A549 (cell line): ENCODE measurements at regions not wholly inside any gene's neighbourhood (a gene's known extent, or its start where the extent isn't known, plus 50 kb on each side); places are given as distances from the start of the nearest gene placed in this dataset.

Experiments
- CHD2 ChIP-seq: fragments of 150-350 bp; IDR thresholded peaks from 2 replicates; pipeline ENCODE4 v1.6.1; 2014; ENCODE audit warnings: low read length; ENCODE audit not compliant: partially characterized antibody
- CTCF ChIP-seq: fragments of >200 bp; sonication (Bioruptor Twin); formaldehyde crosslinking; IDR thresholded peaks from 3 replicates; pipeline ENCODE4 v1.5.1; 2016
- EP300 ChIP-seq, 2 experiments: fragments of >200 bp; sonication (Bioruptor Twin); formaldehyde crosslinking; IDR thresholded peaks; 2 replicates in 1 of 2; 3 replicates in 1 of 2; pipeline ENCODE4 v1.6.1; 2016 to 2017
- HOXB13 ChIP-seq: fragments of 250-450 bp; sonication (Bioruptor Pico); IDR thresholded peaks from 2 replicates; pipeline ENCODE4 v1.5.0; 2020; ENCODE audit warnings: low read depth, mild to moderate bottlenecking, moderate library complexity
- MAX ChIP-seq: IDR thresholded peaks from 2 replicates; pipeline ENCODE4 v1.6.1; 2012
- NPAS2 ChIP-seq: fragments of 250-450 bp; sonication (Bioruptor Pico); IDR thresholded peaks from 2 replicates; pipeline ENCODE4 v1.8.0; 2022; ENCODE audit warnings: mild to moderate bottlenecking, moderate library complexity, borderline replicate concordance
- POLR2A ChIP-seq: IDR thresholded peaks from 2 replicates; pipeline ENCODE4 v1.6.1; 2012; ENCODE audit warnings: mild to moderate bottlenecking, low read length
- RAD21 ChIP-seq, 2 experiments: fragments of >200 bp in 1 of 2; sonication (Bioruptor Twin) in 1 of 2; formaldehyde crosslinking in 1 of 2; IDR thresholded peaks in 1 of 2; conservative IDR thresholded peaks in 1 of 2; 2 replicates in 1 of 2; 3 replicates in 1 of 2; pipeline ENCODE4 v1.6.1; 2012 to 2018; ENCODE audit warnings: inconsistent platforms in 1 of 2
- REST ChIP-seq: fragments of 200-600 bp; sonication (generic); IDR thresholded peaks from 2 replicates; pipeline ENCODE4 v1.6.1; 2016; ENCODE audit warnings: antibody characterized with exemption, mild to moderate bottlenecking, moderate library complexity
- RFX5 ChIP-seq: fragments of 450-650 bp; IDR thresholded peaks from 2 replicates; pipeline ENCODE4 v1.7.1; 2014; ENCODE audit warnings: antibody characterized with exemption, mild to moderate bottlenecking, moderate library complexity
- TF ChIP-seq, protein P1 (sequence below): fragments of 150-350 bp; IDR thresholded peaks from 2 replicates; pipeline ENCODE4 v1.6.1; 2014; ENCODE audit warnings: low read depth, mild to moderate bottlenecking, low read length

GRCh38 chr12:131458931-131459772 lies 251.7 kb upstream of the SFSWAP start:
- no peak for TF ChIP-seq RFX5
- TF ChIP-seq CTCF: no peak
- TF ChIP-seq EP300 (IDR thresholded peaks at IDR 0.05): no peak
- TF ChIP-seq MAX: no peak
- no peak for TF ChIP-seq POLR2A
- no peak for TF ChIP-seq RAD21 (conservative IDR thresholded peaks at IDR 0.05 in 1 of 2, IDR thresholded peaks at IDR 0.05 in 1 of 2)
- no peak for TF ChIP-seq CHD2
- TF ChIP-seq, protein P1, sequence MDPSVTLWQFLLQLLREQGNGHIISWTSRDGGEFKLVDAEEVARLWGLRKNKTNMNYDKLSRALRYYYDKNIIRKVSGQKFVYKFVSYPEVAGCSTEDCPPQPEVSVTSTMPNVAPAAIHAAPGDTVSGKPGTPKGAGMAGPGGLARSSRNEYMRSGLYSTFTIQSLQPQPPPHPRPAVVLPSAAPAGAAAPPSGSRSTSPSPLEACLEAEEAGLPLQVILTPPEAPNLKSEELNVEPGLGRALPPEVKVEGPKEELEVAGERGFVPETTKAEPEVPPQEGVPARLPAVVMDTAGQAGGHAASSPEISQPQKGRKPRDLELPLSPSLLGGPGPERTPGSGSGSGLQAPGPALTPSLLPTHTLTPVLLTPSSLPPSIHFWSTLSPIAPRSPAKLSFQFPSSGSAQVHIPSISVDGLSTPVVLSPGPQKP: no peak
- no peak for TF ChIP-seq REST
- no peak for TF ChIP-seq HOXB13 (CRISPR knock-in tag)
- TF ChIP-seq NPAS2 (CRISPR knock-in tag): no peak
